Mesendoderm (in vitro differentiated cells): ENCODE measurements at regions not wholly inside any gene's neighbourhood (a gene's known extent, or its start where the extent isn't known, plus 50 kb on each side); places are given as distances from the start of the nearest gene placed in this dataset.

Experiments
- DNase-seq: peaks from one replicate; pipeline ENCODE4 v3.0.0; 2013
- H2AK5ac ChIP-seq: 2 replicates; pipeline ENCODE4 v1.6.1; 2013; ENCODE audit warnings: low read length, inconsistent platforms
- H2BK120ac ChIP-seq: 2 replicates; pipeline ENCODE4 v1.6.1; 2013; ENCODE audit warnings: low read depth, mild to moderate bottlenecking, low read length, moderate library complexity, mixed read lengths
- H2BK15ac ChIP-seq: replicated peaks from 2 replicates; pipeline ENCODE4 v1.6.1; 2013; ENCODE audit warnings: low read depth, mild to moderate bottlenecking, moderate library complexity
- H2BK5ac ChIP-seq: 2 replicates; pipeline ENCODE4 v1.6.1; 2013; ENCODE audit warnings: low read length, inconsistent platforms
- H3K18ac ChIP-seq: 2 replicates; pipeline ENCODE4 v1.6.1; 2013; ENCODE audit warnings: mild to moderate bottlenecking, low read length, mixed read lengths
- H3K23ac ChIP-seq: one replicate; pipeline ENCODE4 v1.6.1; 2013; ENCODE audit warnings: low read length
- H3K27ac ChIP-seq: 2 replicates; pipeline ENCODE4 v1.5.1; 2013; ENCODE audit warnings: low read depth, mild to moderate bottlenecking, inconsistent platforms, low read length, moderate library complexity
- H3K27me3 ChIP-seq: 2 replicates; pipeline ENCODE4 v1.6.1; 2013; ENCODE audit warnings: low read length, control low read depth, mild to moderate bottlenecking, inconsistent platforms; ENCODE audit not compliant: insufficient read depth, poor library complexity
- H3K36me3 ChIP-seq: 2 replicates; pipeline ENCODE4 v1.6.1; 2013; ENCODE audit warnings: low read length, inconsistent platforms; ENCODE audit not compliant: control insufficient read depth, insufficient read depth
- H3K4ac ChIP-seq: one replicate; pipeline ENCODE4 v1.6.1; 2013; ENCODE audit warnings: low read depth, mild to moderate bottlenecking, low read length, moderate library complexity
- H3K4me1 ChIP-seq: 2 replicates; pipeline ENCODE4 v1.6.1; 2013; ENCODE audit warnings: low read depth, low read length, inconsistent platforms; ENCODE audit not compliant: control insufficient read depth
- H3K4me2 ChIP-seq: 2 replicates; pipeline ENCODE4 v1.6.1; 2013; ENCODE audit warnings: low read length
- H3K4me3 ChIP-seq: 2 replicates; pipeline ENCODE4 v1.5.1; 2013; ENCODE audit warnings: mild to moderate bottlenecking, low read length
- H3K56ac ChIP-seq: one replicate; pipeline ENCODE4 v1.6.1; 2013; ENCODE audit warnings: low read length
- H3K79me1 ChIP-seq: 2 replicates; pipeline ENCODE4 v1.6.1; 2013; ENCODE audit warnings: low read length, inconsistent platforms
- H3K79me2 ChIP-seq: 2 replicates; pipeline ENCODE4 v1.6.1; 2013; ENCODE audit warnings: mild to moderate bottlenecking, low read length; ENCODE audit not compliant: control insufficient read depth, insufficient read depth
- H3K9ac ChIP-seq: 2 replicates; pipeline ENCODE4 v1.6.1; 2013; ENCODE audit warnings: low read length, inconsistent platforms
- H4K5ac ChIP-seq: one replicate; pipeline ENCODE4 v1.6.1; 2013; ENCODE audit warnings: low read length
- H4K8ac ChIP-seq: one replicate; pipeline ENCODE4 v1.6.1; 2013; ENCODE audit warnings: low read depth, mild to moderate bottlenecking, control low read depth, low read length, moderate library complexity
- WGBS: extraction: QIAGEN DNeasy Blood & Tissue Kit; methylation state at CpG from one replicate; pipeline ENCODE4 v1.1.7; 2013; ENCODE audit warnings: low lambda C conversion rate, missing lambda C conversion rate; ENCODE audit not compliant: insufficient coverage; ENCODE audit errors: extremely low coverage; 5-methylcytosine and 5-hydroxymethylcytosine counted together

DNA sequence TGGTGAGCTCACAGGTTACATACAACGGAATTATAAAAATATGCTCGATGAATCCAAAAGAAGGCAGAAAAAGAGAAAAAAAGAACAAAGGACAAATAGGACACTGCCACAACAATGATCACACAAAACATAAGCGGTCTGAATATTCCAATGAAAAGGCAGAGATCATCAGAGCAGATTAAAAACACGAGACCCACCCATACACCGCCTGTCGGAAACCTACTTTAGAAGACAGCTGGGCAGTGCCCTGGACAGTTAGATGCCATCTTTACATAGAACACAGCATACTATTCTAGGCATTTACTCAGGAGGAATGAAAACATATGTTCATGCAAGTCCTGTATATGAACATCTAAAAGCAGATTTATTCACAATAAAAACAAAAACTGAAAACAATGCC lies 204.1 kb downstream of the TTLL2 start:
- no peaks in the 10 kb centered on the region for H3K36me3 ChIP-seq
- no peak overlapping the region for H3K56ac ChIP-seq
- H3K18ac ChIP-seq: no peak overlapping the region
- no peak for DNase-seq
- H4K5ac ChIP-seq: no peak overlapping the region
- H2BK5ac ChIP-seq: no peak overlapping the region
- no peaks in the 10 kb centered on the region for H3K79me2 ChIP-seq
- H3K4me3 ChIP-seq: no peak overlapping the region
- H3K4me2 ChIP-seq: no peak overlapping the region
- WGBS: no CpG with 5 or more reads among the region's 6 CpGs
- no peaks in the 10 kb centered on the region for H3K79me1 ChIP-seq
- H2BK120ac ChIP-seq: no peak overlapping the region
- no peaks in the 10 kb centered on the region for H3K27me3 ChIP-seq
- no peak overlapping the region for H3K27ac ChIP-seq
- H3K23ac ChIP-seq: no peak overlapping the region
- no peaks in the 10 kb centered on the region for H3K4me1 ChIP-seq
- H3K9ac ChIP-seq: no peak overlapping the region
- H3K4ac ChIP-seq: no peak overlapping the region
- H2AK5ac ChIP-seq: no peak overlapping the region
- no peak overlapping the region for H4K8ac ChIP-seq
- H2BK15ac ChIP-seq: no peak overlapping the region

DNA sequence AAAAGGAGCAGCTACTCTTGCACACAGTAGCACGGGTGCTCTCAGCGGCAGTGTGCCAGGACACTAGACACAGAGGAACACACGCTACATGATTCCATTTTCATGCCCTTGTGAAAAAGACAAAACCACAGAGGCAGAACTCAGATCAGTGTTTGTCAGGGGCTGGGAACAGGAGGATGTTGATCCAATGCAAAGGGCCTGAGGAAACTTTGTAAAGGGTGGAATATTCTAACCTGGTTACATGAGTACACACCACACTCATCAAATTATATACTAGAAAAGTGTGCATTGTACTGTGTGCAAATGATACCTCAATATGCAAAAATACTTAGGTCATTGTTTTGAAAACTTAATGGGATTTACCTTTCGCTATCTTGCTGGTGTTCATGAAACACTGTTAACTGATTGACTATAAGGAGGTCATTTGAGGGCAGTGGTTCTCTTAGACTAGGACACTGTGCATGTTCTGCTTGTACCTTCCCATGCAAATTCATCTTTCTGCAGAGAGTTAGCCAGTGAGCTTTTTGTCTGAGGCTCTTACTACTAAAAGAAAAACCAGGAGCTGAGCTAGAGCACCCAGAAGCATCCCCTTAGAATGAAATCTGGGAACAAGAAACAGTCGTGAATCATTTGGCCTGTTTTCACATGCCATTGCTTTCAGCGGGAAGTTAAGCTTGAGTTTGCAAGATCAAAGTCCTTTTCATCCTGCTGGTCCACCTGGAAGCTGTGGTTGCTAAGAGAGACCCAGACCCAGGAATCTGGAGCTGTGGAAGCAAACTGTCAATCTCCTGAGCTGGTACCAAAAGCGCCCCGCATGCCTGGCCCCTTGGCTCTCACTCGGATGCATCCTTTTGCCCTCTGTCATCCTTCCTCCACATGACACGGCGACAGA lies 204.8 kb downstream of the TTLL2 start:
- H3K56ac ChIP-seq: no peak overlapping the region
- no CpG with 5 or more reads among the region's 11 CpGs for WGBS
- H3K27me3 ChIP-seq: no peaks in the 10 kb centered on the region
- no peak overlapping the region for H2BK15ac ChIP-seq
- no peak overlapping the region for H2AK5ac ChIP-seq
- no peak overlapping the region for H3K4ac ChIP-seq
- no peaks in the 10 kb centered on the region for H3K79me1 ChIP-seq
- H3K79me2 ChIP-seq: no peaks in the 10 kb centered on the region
- no peak overlapping the region for H4K5ac ChIP-seq
- no peak overlapping the region for H4K8ac ChIP-seq
- no peak overlapping the region for H3K9ac ChIP-seq
- no peak overlapping the region for H3K18ac ChIP-seq
- H2BK5ac ChIP-seq: no peak overlapping the region
- H3K4me1 ChIP-seq: no peaks in the 10 kb centered on the region
- no peak for DNase-seq
- H3K23ac ChIP-seq: no peak overlapping the region
- H2BK120ac ChIP-seq: no peak overlapping the region
- H3K27ac ChIP-seq: no peak overlapping the region
- H3K36me3 ChIP-seq: no peaks in the 10 kb centered on the region
- no peak overlapping the region for H3K4me2 ChIP-seq
- no peak overlapping the region for H3K4me3 ChIP-seq

DNA sequence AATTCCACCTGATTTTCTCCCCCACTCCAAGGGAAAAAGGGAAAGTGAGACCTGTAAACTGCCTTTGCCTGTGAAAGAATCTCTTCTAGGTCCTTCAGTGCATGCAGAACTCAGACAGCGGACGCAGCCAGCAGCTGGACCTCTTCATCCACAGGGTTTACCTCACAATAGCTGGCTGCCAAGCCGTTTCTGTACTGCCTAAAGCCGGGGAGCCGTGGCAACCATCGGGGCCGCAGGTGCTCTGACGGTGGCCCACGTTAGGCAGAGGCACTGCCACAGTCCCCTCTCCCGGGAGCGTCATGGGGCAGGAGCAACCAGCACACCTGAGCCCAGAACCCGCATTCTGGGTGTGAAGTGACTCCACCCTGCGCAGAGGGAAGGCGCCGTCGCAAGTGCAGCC lies 206.1 kb downstream of the TTLL2 start:
- Histone ChIP-seq H3K18ac (no peak overlapping the region), H3K4me1 (no peaks in the 10 kb centered on the region), H3K4me3 (no peak overlapping the region), H3K4ac (no peak overlapping the region), H3K79me2 (no peaks in the 10 kb centered on the region), H2BK120ac (no peak overlapping the region), H3K56ac (no peak overlapping the region), H4K5ac (no peak overlapping the region), H3K79me1 (no peaks in the 10 kb centered on the region), H3K4me2 (no peak overlapping the region), H3K36me3 (no peaks in the 10 kb centered on the region), H3K27me3 (no peaks in the 10 kb centered on the region), H3K9ac (no peak overlapping the region), H3K27ac (no peak overlapping the region), H4K8ac (no peak overlapping the region), H2AK5ac (no peak overlapping the region), H3K23ac (no peak overlapping the region), H2BK5ac (no peak overlapping the region), H2BK15ac (no peak overlapping the region)
- no CpG with 5 or more reads among the region's 16 CpGs for WGBS
- no peak for DNase-seq

DNA sequence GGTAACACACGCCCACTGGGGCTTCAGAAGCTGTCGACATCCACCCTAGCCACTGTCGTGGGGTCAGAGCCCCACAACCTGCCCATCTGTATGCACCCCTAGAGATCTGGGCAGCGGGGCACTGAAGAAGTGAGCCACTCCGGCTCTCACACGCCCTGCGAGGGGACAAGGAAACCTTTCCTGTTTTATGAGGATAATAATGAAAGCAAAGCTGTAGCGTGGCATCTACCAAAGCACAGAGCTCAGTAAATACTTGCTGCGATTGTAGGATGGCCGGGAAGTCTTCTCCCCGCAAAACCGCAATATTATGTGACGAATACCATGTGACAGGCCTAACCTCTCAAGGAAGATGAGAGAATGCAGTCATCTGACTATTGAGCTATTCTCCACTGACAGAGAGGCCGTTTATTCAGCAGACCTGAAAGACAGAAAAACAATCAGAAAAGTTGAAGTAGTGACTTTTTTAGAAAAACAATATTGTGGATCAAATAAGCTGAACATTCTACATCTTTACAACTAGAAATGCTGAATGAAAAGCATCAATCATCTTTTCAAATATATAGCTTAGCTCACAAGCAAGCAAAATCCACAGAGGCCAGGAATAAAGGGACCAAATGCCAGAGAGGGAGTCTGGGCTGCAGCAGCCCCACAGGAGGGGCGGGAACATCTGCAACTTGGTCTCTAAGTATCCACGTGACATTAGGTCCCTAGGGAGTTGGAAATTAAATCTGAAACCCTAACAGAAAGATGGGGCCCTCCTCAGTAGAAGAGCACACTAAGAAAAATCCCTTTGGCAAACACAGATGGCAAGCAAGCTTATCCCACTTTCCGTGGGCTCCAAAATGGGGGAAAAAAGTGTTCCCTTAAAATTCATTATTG lies 207.8 kb downstream of the TTLL2 start:
- Histone ChIP-seq H3K27ac (no peak overlapping the region), H3K9ac (no peak overlapping the region)

DNA sequence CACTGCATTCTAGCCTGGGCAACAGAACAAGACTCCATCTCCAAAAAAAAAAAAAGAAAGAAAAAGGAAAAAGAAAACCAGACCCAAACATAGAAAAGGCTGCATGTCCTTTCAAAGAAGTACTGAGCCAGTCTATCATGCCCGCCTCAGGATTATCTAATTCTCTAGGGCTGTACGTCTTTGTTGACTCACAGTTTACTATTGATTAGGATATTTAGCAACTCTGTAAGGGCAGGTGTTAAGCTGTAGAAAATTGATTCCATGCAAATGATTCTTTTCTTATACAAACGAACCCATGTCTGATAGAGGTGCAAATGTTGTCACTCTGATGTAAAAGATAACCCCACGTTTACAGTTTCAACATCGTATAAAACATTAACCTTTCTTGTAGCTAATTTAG lies 209.0 kb downstream of the TTLL2 start:
- Histone ChIP-seq H3K4me2 (no peak overlapping the region), H3K79me1 (no peaks in the 10 kb centered on the region), H3K4me1 (no peaks in the 10 kb centered on the region), H3K27me3 (no peaks in the 10 kb centered on the region), H3K56ac (no peak overlapping the region), H4K5ac (no peak overlapping the region), H3K23ac (no peak overlapping the region), H2AK5ac (no peak overlapping the region), H3K18ac (no peak overlapping the region), H3K4ac (no peak overlapping the region), H3K4me3 (no peak overlapping the region), H3K9ac (no peak overlapping the region), H3K79me2 (no peaks in the 10 kb centered on the region), H2BK5ac (no peak overlapping the region), H2BK15ac (no peak overlapping the region), H3K27ac (no peak overlapping the region), H2BK120ac (no peak overlapping the region), H4K8ac (no peak overlapping the region), H3K36me3 (no peaks in the 10 kb centered on the region)
- DNase-seq: no peak
- WGBS: no CpG with 5 or more reads among the region's 5 CpGs

More for the DNA sequence above, 207.8 kb downstream of the TTLL2 start:
- Histone ChIP-seq H2BK5ac (no peak overlapping the region), H3K79me1 (no peaks in the 10 kb centered on the region), H2BK15ac (no peak overlapping the region), H3K79me2 (no peaks in the 10 kb centered on the region), H4K5ac (no peak overlapping the region), H3K4ac (no peak overlapping the region), H3K27me3 (no peaks in the 10 kb centered on the region), H2AK5ac (no peak overlapping the region), H3K18ac (no peak overlapping the region), H3K4me3 (no peak overlapping the region), H4K8ac (no peak overlapping the region), H2BK120ac (no peak overlapping the region), H3K4me1 (no peaks in the 10 kb centered on the region), H3K23ac (no peak overlapping the region), H3K36me3 (no peaks in the 10 kb centered on the region), H3K56ac (no peak overlapping the region), H3K4me2 (no peak overlapping the region)
- no CpG with 5 or more reads among the region's 17 CpGs for WGBS
- DNase-seq: no peak
